ENCODE measurements at regions not wholly inside any gene's neighbourhood (a gene's known extent, or its start where the extent isn't known, plus 50 kb on each side); places are given as distances from the start of the nearest gene placed in this dataset.

GRCh38 chr18:76202322-76202721, 292.7 kb downstream of the ZNF516 start:
- ATAC-seq (no peak), DNase-seq (no peak)

- ATAC-seq (no peak), DNase-seq (no peak)
Observed at GRCh38 chr18:76195601-76196000, 299.4 kb downstream of the ZNF516 start.

GRCh38 chr18:76188097-76188496, 306.9 kb downstream of the ZNF516 start:
- no peak for DNase-seq
- no peak for ATAC-seq

GRCh38 chr18:76179257-76179656, 315.8 kb downstream of the ZNF516 start:
- ATAC-seq: no peak
- DNase-seq: no peak

GRCh38 chr18:76177160-76177559, 317.9 kb downstream of the ZNF516 start:
- no peak for ATAC-seq

GRCh38 chr18:76174451-76174850, 320.6 kb downstream of the ZNF516 start:
- no peak for ATAC-seq
- no peak for DNase-seq

More at GRCh38 chr18:76177160-76177559, 317.9 kb downstream of the ZNF516 start:
- no peak for DNase-seq

- ATAC-seq: no peak
- DNase-seq: no peak
Observed at GRCh38 chr18:76169733-76170132, 325.3 kb downstream of the ZNF516 start.

GRCh38 chr18:76167845-76168621, 327.0 kb downstream of the ZNF516 start:
- DNase-seq: no peak
- no peak for ATAC-seq

- DNase-seq (no peak), ATAC-seq (no peak)
Observed at GRCh38 chr18:76167410-76167809, 327.6 kb downstream of the ZNF516 start.

GRCh38 chr18:76162886-76163285, 332.2 kb downstream of the ZNF516 start:
- ATAC-seq (no peak), DNase-seq (no peak)

GRCh38 chr18:76161983-76162382, 333.1 kb downstream of the ZNF516 start:
- no peak for ATAC-seq
- no peak for DNase-seq

- DNase-seq (no peak), ATAC-seq (no peak)
Observed at GRCh38 chr18:76153691-76154090, 341.4 kb downstream of the ZNF516 start.

GRCh38 chr18:76149734-76150133, 345.3 kb downstream of the ZNF516 start:
- no peak for DNase-seq
- ATAC-seq: no peak

GRCh38 chr18:76149284-76149683, 345.8 kb downstream of the ZNF516 start:
- ATAC-seq (no peak), DNase-seq (no peak)

GRCh38 chr18:76145521-76146376, 349.3 kb downstream of the ZNF516 start:
- DNase-seq: no peak
- no peak for ATAC-seq

- no peak for DNase-seq
- ATAC-seq: no peak
Observed at GRCh38 chr18:76144844-76145243, 350.2 kb downstream of the ZNF516 start.

GRCh38 chr18:76142611-76143010, 352.4 kb downstream of the ZNF516 start:
- ATAC-seq (no peak), DNase-seq (no peak)

- no peak for DNase-seq
- no peak for ATAC-seq
Observed at GRCh38 chr18:76139844-76140243, 355.2 kb downstream of the ZNF516 start.

GRCh38 chr18:76137216-76137615, 357.8 kb downstream of the ZNF516 start:
- DNase-seq (no peak), ATAC-seq (no peak)

- ATAC-seq (no peak), DNase-seq (no peak)
Observed at GRCh38 chr18:76136701-76137100, 358.3 kb downstream of the ZNF516 start.

- ATAC-seq: no peak
- DNase-seq: no peak
Observed at GRCh38 chr18:76134628-76135027, 360.4 kb downstream of the ZNF516 start.

GRCh38 chr18:76133873-76134272, 361.2 kb downstream of the ZNF516 start:
- DNase-seq: no peak
- ATAC-seq: no peak

- ATAC-seq (peak; percentile 92), DNase-seq (peak; percentile 42)
Observed at GRCh38 chr18:76131738-76132137, 363.3 kb downstream of the ZNF516 start.

All from stimulated activated naive CD8-positive, alpha-beta T cell treated with anti-CD3 and anti-CD28 coated beads, Interleukin-15, Interleukin-2, amounts not matched to agents 100 U/mL and 50 U/mL, for 24 hours (primary cell).